ENCODE measurements at regions not wholly inside any gene's neighbourhood (a gene's known extent, or its start where the extent isn't known, plus 50 kb on each side); places are given as distances from the start of the nearest gene placed in this dataset.
"Not testable (repeated sequence)": the region's sequence is repeated elsewhere in the genome, so short reads cannot be mapped to it uniquely, and the experiment has no call there.

- Histone ChIP-seq H3K4me1 (ENCODE audit: control insufficient read depth in 2 of 2, insufficient read depth in 2 of 2, low read length in 1 of 2) (no peaks in the 10 kb centered on the region), H3K27me3 (ENCODE audit: control insufficient read depth in 1 of 2, insufficient read depth in 2 of 2, low read length in 2 of 2) (no peaks in the 10 kb centered on the region), H3K9me3 (ENCODE audit: control insufficient read depth in 2 of 2, insufficient read depth in 1 of 2, low read depth in 1 of 2, low read length in 1 of 2) (no peaks in the 10 kb centered on the region), H3K27ac (ENCODE audit: low read depth in 2 of 2, low read length in 1 of 2) (no peak overlapping the region), H3K36me3 (ENCODE audit: control insufficient read depth in 2 of 2, insufficient read depth in 2 of 2, low read length in 1 of 2) (no peaks in the 10 kb centered on the region), H3K4me3 (ENCODE audit: low read depth in 1 of 2, low read length in 2 of 2) (no peak overlapping the region)
- WGBS, 2 donors: 64 to 69% methylated on average over 5 of the region's 5 CpGs
Observed at GRCh38 chr2:212815453-212815852, 276.9 kb upstream of the ERBB4 start.

- WGBS, 2 donors: 21 to 24% methylated on average over 1 of the region's 1 CpG
- no peaks in the 10 kb centered on the region for H3K9me3 ChIP-seq (ENCODE audit: control insufficient read depth in 2 of 2, insufficient read depth in 1 of 2, low read depth in 1 of 2, low read length in 1 of 2)
- H3K4me1 ChIP-seq (ENCODE audit: control insufficient read depth in 2 of 2, insufficient read depth in 2 of 2, low read length in 1 of 2): no peaks in the 10 kb centered on the region
- H3K27ac ChIP-seq (ENCODE audit: low read depth in 2 of 2, low read length in 1 of 2): no peak overlapping the region
- H3K36me3 ChIP-seq (ENCODE audit: control insufficient read depth in 2 of 2, insufficient read depth in 2 of 2, low read length in 1 of 2): no peaks in the 10 kb centered on the region
- no peaks in the 10 kb centered on the region for H3K27me3 ChIP-seq (ENCODE audit: control insufficient read depth in 1 of 2, insufficient read depth in 2 of 2, low read length in 2 of 2)
- no peak overlapping the region for H3K4me3 ChIP-seq (ENCODE audit: low read depth in 1 of 2, low read length in 2 of 2)
Observed at GRCh38 chr2:212814941-212815340, 276.3 kb upstream of the ERBB4 start.

GRCh38 chr2:212811921-212812320 is 273.3 kb upstream of the ERBB4 start:
- no peaks in the 10 kb centered on the region for H3K36me3 ChIP-seq (ENCODE audit: control insufficient read depth in 2 of 2, insufficient read depth in 2 of 2, low read length in 1 of 2)
- H3K27ac ChIP-seq (ENCODE audit: low read depth in 2 of 2, low read length in 1 of 2): no peak overlapping the region
- H3K9me3 ChIP-seq (ENCODE audit: control insufficient read depth in 2 of 2, insufficient read depth in 1 of 2, low read depth in 1 of 2, low read length in 1 of 2): no peaks in the 10 kb centered on the region
- H3K27me3 ChIP-seq (ENCODE audit: control insufficient read depth in 1 of 2, insufficient read depth in 2 of 2, low read length in 2 of 2): no peaks in the 10 kb centered on the region
- WGBS, 2 donors: 24 to 41% methylated on average over 1 of the region's 1 CpG
- H3K4me1 ChIP-seq (ENCODE audit: control insufficient read depth in 2 of 2, insufficient read depth in 2 of 2, low read length in 1 of 2): no peaks in the 10 kb centered on the region
- no peak overlapping the region for H3K4me3 ChIP-seq (ENCODE audit: low read depth in 1 of 2, low read length in 2 of 2)

GRCh38 chr2:212811036-212811805 is 272.6 kb upstream of the ERBB4 start:
- WGBS, 2 donors: 33 to 36% methylated on average over 3 of the region's 3 CpGs
- H3K9me3 ChIP-seq (ENCODE audit: control insufficient read depth in 2 of 2, insufficient read depth in 1 of 2, low read depth in 1 of 2, low read length in 1 of 2): no peaks in the 10 kb centered on the region

GRCh38 chr2:212797484-212798205 is 259.0 kb upstream of the ERBB4 start:
- no peak overlapping the region for H3K27ac ChIP-seq (ENCODE audit: low read depth in 2 of 2, low read length in 1 of 2)
- WGBS, 2 donors: 64 to 66% methylated on average over 5 of the region's 5 CpGs
- H3K9me3 ChIP-seq (ENCODE audit: control insufficient read depth in 2 of 2, insufficient read depth in 1 of 2, low read depth in 1 of 2, low read length in 1 of 2): no peaks in the 10 kb centered on the region
- H3K4me1 ChIP-seq (ENCODE audit: control insufficient read depth in 2 of 2, insufficient read depth in 2 of 2, low read length in 1 of 2): no peaks in the 10 kb centered on the region
- no peaks in the 10 kb centered on the region for H3K36me3 ChIP-seq (ENCODE audit: control insufficient read depth in 2 of 2, insufficient read depth in 2 of 2, low read length in 1 of 2)
- no peak overlapping the region for H3K4me3 ChIP-seq (ENCODE audit: low read depth in 1 of 2, low read length in 2 of 2)
- no peaks in the 10 kb centered on the region for H3K27me3 ChIP-seq (ENCODE audit: control insufficient read depth in 1 of 2, insufficient read depth in 2 of 2, low read length in 2 of 2)

More at GRCh38 chr2:212811036-212811805, 272.6 kb upstream of the ERBB4 start:
- Histone ChIP-seq H3K27me3 (ENCODE audit: control insufficient read depth in 1 of 2, insufficient read depth in 2 of 2, low read length in 2 of 2) (no peaks in the 10 kb centered on the region), H3K4me3 (ENCODE audit: low read depth in 1 of 2, low read length in 2 of 2) (no peak overlapping the region), H3K4me1 (ENCODE audit: control insufficient read depth in 2 of 2, insufficient read depth in 2 of 2, low read length in 1 of 2) (no peaks in the 10 kb centered on the region), H3K27ac (ENCODE audit: low read depth in 2 of 2, low read length in 1 of 2) (no peak overlapping the region), H3K36me3 (ENCODE audit: control insufficient read depth in 2 of 2, insufficient read depth in 2 of 2, low read length in 1 of 2) (no peaks in the 10 kb centered on the region)

- no peaks in the 10 kb centered on the region for H3K4me1 ChIP-seq (ENCODE audit: control insufficient read depth in 2 of 2, insufficient read depth in 2 of 2, low read length in 1 of 2)
- no peaks in the 10 kb centered on the region for H3K27me3 ChIP-seq (ENCODE audit: control insufficient read depth in 1 of 2, insufficient read depth in 2 of 2, low read length in 2 of 2)
- no peak overlapping the region for H3K27ac ChIP-seq (ENCODE audit: low read depth in 2 of 2, low read length in 1 of 2)
- H3K36me3 ChIP-seq (ENCODE audit: control insufficient read depth in 2 of 2, insufficient read depth in 2 of 2, low read length in 1 of 2): no peaks in the 10 kb centered on the region
- H3K4me3 ChIP-seq (ENCODE audit: low read depth in 1 of 2, low read length in 2 of 2): no peak overlapping the region
- H3K9me3 ChIP-seq (ENCODE audit: control insufficient read depth in 2 of 2, insufficient read depth in 1 of 2, low read depth in 1 of 2, low read length in 1 of 2): no peaks in the 10 kb centered on the region
Observed at GRCh38 chr2:212794471-212794870, 255.9 kb upstream of the ERBB4 start.

GRCh38 chr2:212791569-212791968 is 253.0 kb upstream of the ERBB4 start:
- H3K36me3 ChIP-seq (ENCODE audit: control insufficient read depth in 2 of 2, insufficient read depth in 2 of 2, low read length in 1 of 2): no peaks in the 10 kb centered on the region
- no peaks in the 10 kb centered on the region for H3K4me1 ChIP-seq (ENCODE audit: control insufficient read depth in 2 of 2, insufficient read depth in 2 of 2, low read length in 1 of 2)
- no peak overlapping the region for H3K27ac ChIP-seq (ENCODE audit: low read depth in 2 of 2, low read length in 1 of 2)
- WGBS, 2 donors: 87 to 90% methylated on average over 6 of the region's 6 CpGs
- H3K27me3 ChIP-seq (ENCODE audit: control insufficient read depth in 1 of 2, insufficient read depth in 2 of 2, low read length in 2 of 2): no peaks in the 10 kb centered on the region
- no peak overlapping the region for H3K4me3 ChIP-seq (ENCODE audit: low read depth in 1 of 2, low read length in 2 of 2)
- H3K9me3 ChIP-seq (ENCODE audit: control insufficient read depth in 2 of 2, insufficient read depth in 1 of 2, low read depth in 1 of 2, low read length in 1 of 2): no peaks in the 10 kb centered on the region

- H3K27ac ChIP-seq (ENCODE audit: low read depth in 2 of 2, low read length in 1 of 2); H3K4me3 ChIP-seq (ENCODE audit: low read depth in 1 of 2, low read length in 2 of 2); H3K4me1 ChIP-seq (ENCODE audit: control insufficient read depth in 2 of 2, insufficient read depth in 2 of 2, low read length in 1 of 2); H3K27me3 ChIP-seq (ENCODE audit: control insufficient read depth in 1 of 2, insufficient read depth in 2 of 2, low read length in 2 of 2); H3K36me3 ChIP-seq (ENCODE audit: control insufficient read depth in 2 of 2, insufficient read depth in 2 of 2, low read length in 1 of 2); H3K9me3 ChIP-seq (ENCODE audit: control insufficient read depth in 2 of 2, insufficient read depth in 1 of 2, low read depth in 1 of 2, low read length in 1 of 2): not testable (repeated sequence)
- 85 to 88% methylated on average over 5 of the region's 5 CpGs for WGBS, 2 donors
Observed at GRCh38 chr2:212786088-212786487, 247.5 kb upstream of the ERBB4 start.

- H3K4me3 ChIP-seq (ENCODE audit: low read depth in 1 of 2, low read length in 2 of 2): no peak overlapping the region
- H3K27me3 ChIP-seq (ENCODE audit: control insufficient read depth in 1 of 2, insufficient read depth in 2 of 2, low read length in 2 of 2): no peaks in the 10 kb centered on the region
- H3K36me3 ChIP-seq (ENCODE audit: control insufficient read depth in 2 of 2, insufficient read depth in 2 of 2, low read length in 1 of 2): no peaks in the 10 kb centered on the region
- H3K27ac ChIP-seq (ENCODE audit: low read depth in 2 of 2, low read length in 1 of 2): no peak overlapping the region
- H3K9me3 ChIP-seq (ENCODE audit: control insufficient read depth in 2 of 2, insufficient read depth in 1 of 2, low read depth in 1 of 2, low read length in 1 of 2): no peaks in the 10 kb centered on the region
- no peaks in the 10 kb centered on the region for H3K4me1 ChIP-seq (ENCODE audit: control insufficient read depth in 2 of 2, insufficient read depth in 2 of 2, low read length in 1 of 2)
- WGBS, 2 donors: 8 to 10% methylated on average over 3 of the region's 3 CpGs
Observed at GRCh38 chr2:212777020-212777491, 238.5 kb upstream of the ERBB4 start.

Data from esophagus (tissue), 2 donors.